ENCODE measurements at regions not wholly inside any gene's neighbourhood (a gene's known extent, or its start where the extent isn't known, plus 50 kb on each side); places are given as distances from the start of the nearest gene placed in this dataset.

DNA sequence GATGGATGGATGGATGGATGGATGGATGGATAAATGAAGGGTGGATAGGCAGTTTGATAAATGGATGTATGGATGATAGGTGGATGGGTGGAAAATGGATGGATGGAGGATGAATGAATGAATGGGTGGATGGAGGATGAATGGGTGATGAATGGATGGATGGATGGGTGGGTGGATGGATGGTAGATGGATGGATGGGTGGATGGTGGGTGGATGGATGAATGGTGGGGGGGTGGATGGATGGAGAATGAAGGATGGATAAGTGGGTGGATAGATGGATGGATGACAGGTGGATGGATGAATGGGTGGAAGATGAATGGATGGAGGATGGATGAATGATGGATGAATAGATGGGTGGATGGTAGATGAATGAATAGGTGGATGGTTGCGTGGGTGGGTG lies 70.1 kb upstream of the BCO1 start:
- Histone ChIP-seq H3K4me2 (ENCODE audit: insufficient read depth, low read length) (no peak overlapping the region), H3K79me2 (ENCODE audit: insufficient read depth, low read length) (no peaks in the 10 kb centered on the region), H3K27me3 (ENCODE audit: insufficient read depth, low read length, poor library complexity) (no peaks in the 10 kb centered on the region), H3K9ac (ENCODE audit: low read depth, low read length) (no peak overlapping the region), H3K9me3 (ENCODE audit: insufficient read depth, low read length, severe bottlenecking) (no peaks in the 10 kb centered on the region), H3K36me3 (ENCODE audit: insufficient read depth, low read length) (no peaks in the 10 kb centered on the region), H3K4me3 (ENCODE audit: low read depth in 1 of 2, low read length in 2 of 2) (no peak overlapping the region), H4K20me1 (ENCODE audit: insufficient read depth, low read length) (no peaks in the 10 kb centered on the region), H2AFZ (ENCODE audit: low read depth, low read length) (no peak overlapping the region), H3K4me1 (ENCODE audit: insufficient read depth, low read length) (no peaks in the 10 kb centered on the region), H3K27ac (ENCODE audit: low read length) (no peak overlapping the region)
- TF ChIP-seq EZH2 (IDR thresholded peaks at IDR 0.05; ENCODE audit: borderline replicate concordance, low read depth, low read length, severe bottlenecking) (no peak), CTCF (IDR thresholded peaks at IDR 0.05; ENCODE audit: borderline replicate concordance, extremely low read depth, low read length, poor library complexity, severe bottlenecking) (no peak)
- no peak for DNase-seq
- ATAC-seq (ENCODE audit: insufficient read depth, low read depth) = no peak

DNA sequence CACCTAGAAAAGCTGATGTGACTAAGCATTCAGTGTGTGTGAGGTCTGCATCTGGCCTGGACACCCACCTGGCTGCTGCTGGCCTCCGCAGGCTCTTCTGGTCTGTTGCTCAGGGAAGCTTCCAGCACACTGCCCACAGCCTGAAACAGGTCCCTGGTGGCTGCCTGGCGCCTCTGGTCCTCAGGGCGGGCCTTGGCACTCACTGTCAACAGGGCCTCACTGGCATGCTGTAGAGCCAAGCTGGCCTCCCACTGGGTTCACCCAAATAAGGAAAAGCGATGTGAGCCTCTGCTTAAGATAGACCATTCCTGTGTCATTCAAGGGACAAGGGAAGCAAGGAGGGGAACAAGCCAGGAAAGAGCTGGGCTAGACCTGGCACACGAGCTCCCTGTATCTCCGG lies 70.6 kb upstream of the BCO1 start:
- Histone ChIP-seq H3K79me2 (ENCODE audit: insufficient read depth, low read length) (no peaks in the 10 kb centered on the region), H3K9me3 (ENCODE audit: insufficient read depth, low read length, severe bottlenecking) (no peaks in the 10 kb centered on the region), H3K4me3 (ENCODE audit: low read depth in 1 of 2, low read length in 2 of 2) (no peak overlapping the region), H3K4me2 (ENCODE audit: insufficient read depth, low read length) (no peak overlapping the region), H3K27me3 (ENCODE audit: insufficient read depth, low read length, poor library complexity) (no peaks in the 10 kb centered on the region), H3K4me1 (ENCODE audit: insufficient read depth, low read length) (no peaks in the 10 kb centered on the region), H3K27ac (ENCODE audit: low read length) (no peak overlapping the region), H3K36me3 (ENCODE audit: insufficient read depth, low read length) (no peaks in the 10 kb centered on the region), H4K20me1 (ENCODE audit: insufficient read depth, low read length) (no peaks in the 10 kb centered on the region), H2AFZ (ENCODE audit: low read depth, low read length) (no peak overlapping the region), H3K9ac (ENCODE audit: low read depth, low read length) (no peak overlapping the region)
- no peak for TF ChIP-seq CTCF (IDR thresholded peaks at IDR 0.05; ENCODE audit: borderline replicate concordance, extremely low read depth, low read length, poor library complexity, severe bottlenecking)
- no peak for TF ChIP-seq EZH2 (IDR thresholded peaks at IDR 0.05; ENCODE audit: borderline replicate concordance, low read depth, low read length, severe bottlenecking)
- no peak for ATAC-seq (ENCODE audit: insufficient read depth, low read depth)
- DNase-seq = no peak

GRCh38 chr16:81166417-81167300 lies 70.5 kb upstream of the GCSH start:
- Histone ChIP-seq H2AFZ (ENCODE audit: low read depth, low read length) (no peak overlapping the region), H3K4me1 (ENCODE audit: insufficient read depth, low read length) (no peaks in the 10 kb centered on the region), H4K20me1 (ENCODE audit: insufficient read depth, low read length) (no peaks in the 10 kb centered on the region), H3K79me2 (ENCODE audit: insufficient read depth, low read length) (no peaks in the 10 kb centered on the region), H3K36me3 (ENCODE audit: insufficient read depth, low read length) (no peaks in the 10 kb centered on the region), H3K4me3 (ENCODE audit: low read depth in 1 of 2, low read length in 2 of 2) (no peak overlapping the region), H3K4me2 (ENCODE audit: insufficient read depth, low read length) (no peak overlapping the region), H3K27ac (ENCODE audit: low read length) (no peak overlapping the region), H3K9ac (ENCODE audit: low read depth, low read length) (no peak overlapping the region), H3K9me3 (ENCODE audit: insufficient read depth, low read length, severe bottlenecking) (no peaks in the 10 kb centered on the region), H3K27me3 (ENCODE audit: insufficient read depth, low read length, poor library complexity) (no peaks in the 10 kb centered on the region)
- TF ChIP-seq CTCF (IDR thresholded peaks at IDR 0.05; ENCODE audit: borderline replicate concordance, extremely low read depth, low read length, poor library complexity, severe bottlenecking) = no peak
- no peak for TF ChIP-seq EZH2 (IDR thresholded peaks at IDR 0.05; ENCODE audit: borderline replicate concordance, low read depth, low read length, severe bottlenecking)
- no peak for DNase-seq
- no peak for ATAC-seq (ENCODE audit: insufficient read depth, low read depth)

All from DND-41 (cell line).